ENCODE measurements at regions not wholly inside any gene's neighbourhood (a gene's known extent, or its start where the extent isn't known, plus 50 kb on each side); places are given as distances from the start of the nearest gene placed in this dataset.

DNA sequence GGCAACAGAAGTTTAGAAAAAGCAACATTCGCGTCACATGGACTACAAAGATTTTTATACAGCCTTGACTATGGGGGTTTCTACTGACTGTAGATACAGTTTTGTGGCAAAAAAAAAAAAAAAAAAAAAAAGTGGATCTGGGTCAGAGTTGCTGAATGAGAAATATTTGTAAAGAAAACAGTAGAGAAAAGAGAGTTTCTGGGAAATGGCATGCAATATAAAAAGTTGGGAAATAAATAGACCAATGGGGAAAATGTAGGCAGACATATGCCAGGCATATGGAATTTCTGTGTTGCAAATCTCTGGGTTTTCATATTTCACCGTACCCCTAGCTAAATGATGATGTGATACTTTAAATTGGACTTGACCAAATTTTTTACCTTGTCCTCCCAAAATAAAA, 315.3 kb downstream of the EFNB2 start:
- no peaks in the 10 kb centered on the region for H3K9me2 ChIP-seq (ENCODE audit: insufficient read depth)
- H3K9me3 ChIP-seq (ENCODE audit: control insufficient read depth in 1 of 2, insufficient read depth in 1 of 2, low read depth in 1 of 2, low read length in 2 of 2): no peaks in the 10 kb centered on the region
- H3K4me3 ChIP-seq (replicated peaks in 1 of 2; ENCODE audit: low read depth in 1 of 2, low read length in 2 of 2): no peak overlapping the region
- H4K20me1 ChIP-seq (ENCODE audit: insufficient read depth): no peaks in the 10 kb centered on the region
- no peak overlapping the region for H3K27ac ChIP-seq (ENCODE audit: low read depth, low read length)
- CTCF ChIA-PET: no interaction called here
- RAD21 ChIA-PET (ENCODE audit: low non-redundant PET in 1 of 2, low total read pairs in 2 of 2, uncharacterized antibody in 2 of 2, unreplicated experiment in 2 of 2): no interaction called here
- no peak overlapping the region for H2AFZ ChIP-seq (ENCODE audit: low read depth, low read length, poor library complexity, severe bottlenecking)
- no peaks in the 10 kb centered on the region for H3K4me1 ChIP-seq (ENCODE audit: control insufficient read depth in 1 of 2, insufficient read depth in 2 of 2, low read length in 2 of 2)
- TF ChIP-seq POLR2AphosphoS5 (IDR thresholded peaks at IDR 0.05; ENCODE audit: low read depth, low read length) (no peak), FOSL1 (IDR thresholded peaks at IDR 0.05; ENCODE audit: low read depth) (no peak), EZH2 (IDR thresholded peaks at IDR 0.05) (no peak), ZNF274 (IDR thresholded peaks at IDR 0.05; ENCODE audit: low read depth, low read length) (no peak), CBX3 (IDR thresholded peaks at IDR 0.05; ENCODE audit: low read depth) (no peak), CEBPB (IDR thresholded peaks at IDR 0.05; ENCODE audit: low read depth) (no peak), RAD21 (IDR thresholded peaks at IDR 0.05; ENCODE audit: low read depth) (no peak), POLR2A (IDR thresholded peaks at IDR 0.05; ENCODE audit: borderline replicate concordance, extremely low read depth, insufficient read depth, insufficient read length) (no peak)
- TF ChIP-seq, protein P1, sequence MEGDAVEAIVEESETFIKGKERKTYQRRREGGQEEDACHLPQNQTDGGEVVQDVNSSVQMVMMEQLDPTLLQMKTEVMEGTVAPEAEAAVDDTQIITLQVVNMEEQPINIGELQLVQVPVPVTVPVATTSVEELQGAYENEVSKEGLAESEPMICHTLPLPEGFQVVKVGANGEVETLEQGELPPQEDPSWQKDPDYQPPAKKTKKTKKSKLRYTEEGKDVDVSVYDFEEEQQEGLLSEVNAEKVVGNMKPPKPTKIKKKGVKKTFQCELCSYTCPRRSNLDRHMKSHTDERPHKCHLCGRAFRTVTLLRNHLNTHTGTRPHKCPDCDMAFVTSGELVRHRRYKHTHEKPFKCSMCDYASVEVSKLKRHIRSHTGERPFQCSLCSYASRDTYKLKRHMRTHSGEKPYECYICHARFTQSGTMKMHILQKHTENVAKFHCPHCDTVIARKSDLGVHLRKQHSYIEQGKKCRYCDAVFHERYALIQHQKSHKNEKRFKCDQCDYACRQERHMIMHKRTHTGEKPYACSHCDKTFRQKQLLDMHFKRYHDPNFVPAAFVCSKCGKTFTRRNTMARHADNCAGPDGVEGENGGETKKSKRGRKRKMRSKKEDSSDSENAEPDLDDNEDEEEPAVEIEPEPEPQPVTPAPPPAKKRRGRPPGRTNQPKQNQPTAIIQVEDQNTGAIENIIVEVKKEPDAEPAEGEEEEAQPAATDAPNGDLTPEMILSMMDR (IDR thresholded peaks at IDR 0.05 in 2 of 3, conservative IDR thresholded peaks at IDR 0.05 in 1 of 3; ENCODE audit: borderline replicate concordance in 1 of 3, insufficient read depth in 1 of 3, low read depth in 2 of 3, low read length in 2 of 3): no peak
- TF ChIP-seq, protein P2, sequence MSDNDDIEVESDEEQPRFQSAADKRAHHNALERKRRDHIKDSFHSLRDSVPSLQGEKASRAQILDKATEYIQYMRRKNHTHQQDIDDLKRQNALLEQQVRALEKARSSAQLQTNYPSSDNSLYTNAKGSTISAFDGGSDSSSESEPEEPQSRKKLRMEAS (IDR thresholded peaks at IDR 0.05): no peak
- BruUV-seq (replicated peaks): no TSS peak
- intact Hi-C loops (cut with micrococcal nuclease): no loop called here
- DNase-seq (ENCODE audit: low read depth, low spot score) (no peak), ATAC-seq (no peak)
- no peak overlapping the region for H3K4me2 ChIP-seq (ENCODE audit: low read length)
- POLR2A ChIA-PET: no interaction called here
- H3K27me3 ChIP-seq (ENCODE audit: insufficient read depth, low read length): no peaks in the 10 kb centered on the region
- no peaks in the 10 kb centered on the region for H3K79me2 ChIP-seq (ENCODE audit: insufficient read depth, low read length)
- no peaks in the 10 kb centered on the region for H3K36me3 ChIP-seq (ENCODE audit: control insufficient read depth in 1 of 2, insufficient read depth in 2 of 2, low read length in 2 of 2)
- no peak overlapping the region for H3K9ac ChIP-seq (ENCODE audit: low read length)

Data from HCT116 (cell line).